ENCODE measurements at regions not wholly inside any gene's neighbourhood (a gene's known extent, or its start where the extent isn't known, plus 50 kb on each side); places are given as distances from the start of the nearest gene placed in this dataset.
"Not testable (repeated sequence)": the region's sequence is repeated elsewhere in the genome, so short reads cannot be mapped to it uniquely, and the experiment has no call there.

DNA sequence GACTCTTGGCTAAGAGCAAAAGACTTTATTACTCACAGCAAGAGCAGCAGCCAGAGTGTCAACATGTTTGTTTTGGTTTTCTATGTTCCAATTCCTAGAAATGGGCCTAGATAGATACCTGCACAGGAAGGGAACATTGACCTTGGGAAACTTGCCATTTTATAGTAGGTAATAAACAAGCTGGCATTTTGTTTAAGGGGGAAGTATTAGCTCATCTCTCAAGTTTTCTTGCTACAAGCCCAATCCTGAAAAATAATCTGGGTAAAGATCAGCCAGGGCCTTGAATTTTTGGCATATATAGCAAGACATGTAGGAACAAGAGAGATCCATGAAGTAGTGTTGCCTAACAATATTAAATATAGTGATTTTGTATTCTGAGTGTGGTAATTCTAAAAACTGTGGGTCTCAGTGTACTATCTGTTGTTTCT, 51.4 kb upstream of the RGL1 start:
- Histone ChIP-seq H3K27ac (ENCODE audit: low read length) (no peak overlapping the region), H4K20me1 (ENCODE audit: insufficient read depth, low read depth, low read length) (no peaks in the 10 kb centered on the region), H3K4me1 (ENCODE audit: low read length) (no peaks in the 10 kb centered on the region), H3K27me3 (ENCODE audit: low read length) (no peaks in the 10 kb centered on the region), H3K9me3 (ENCODE audit: low read length) (no peaks in the 10 kb centered on the region), H3K9ac (ENCODE audit: low read length) (no peak overlapping the region), H3K36me3 (ENCODE audit: insufficient read depth, low read length) (no peaks in the 10 kb centered on the region), H3K79me2 (ENCODE audit: low read length) (no peaks in the 10 kb centered on the region), H3K4me2 (ENCODE audit: low read depth, low read length, poor library complexity, severe bottlenecking) (no peak overlapping the region), H3K4me3 (ENCODE audit: low read length) (no peak overlapping the region), H2AFZ (ENCODE audit: low read length) (no peak overlapping the region), H3K9me2 (replicated peaks; ENCODE audit: insufficient read depth, low read length) (no peaks in the 10 kb centered on the region)
- no peak for DNase-seq

DNA sequence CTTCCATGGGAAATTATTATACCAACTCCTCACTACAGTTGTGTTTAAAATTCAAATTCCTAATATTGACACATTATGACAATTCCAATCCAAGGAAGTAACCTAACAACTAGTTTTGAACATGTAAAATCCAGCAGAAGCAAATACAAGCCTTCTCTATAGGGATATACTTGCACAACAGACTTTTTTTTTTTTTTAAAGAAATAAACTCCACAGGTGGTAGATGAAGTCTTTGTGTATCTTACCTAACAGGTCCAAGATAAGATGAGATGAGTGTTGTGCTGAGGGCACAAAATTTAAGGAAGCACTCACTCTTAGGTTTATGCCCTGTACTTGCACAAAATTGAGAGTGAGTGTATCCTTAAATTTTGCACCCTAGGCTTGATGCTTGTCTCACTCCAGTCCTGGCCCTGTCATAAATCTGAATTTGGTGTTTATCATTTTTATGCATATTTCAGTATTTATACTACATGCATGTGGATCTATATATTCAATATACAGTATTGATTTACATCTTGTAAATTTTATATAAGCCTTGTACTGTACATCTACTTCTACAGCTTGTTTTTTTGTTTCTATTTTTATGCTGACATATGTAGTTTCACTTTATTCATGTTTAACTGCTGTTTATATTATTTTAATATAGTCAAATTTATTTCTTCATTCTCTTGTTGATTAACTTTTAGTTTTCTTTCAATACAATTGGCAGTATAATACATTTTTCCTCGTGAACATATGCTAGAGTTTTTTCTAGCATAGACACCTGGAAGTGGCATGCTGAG, 60.6 kb upstream of the RGL1 start:
- Histone ChIP-seq H3K4me1 (ENCODE audit: low read length) (no peaks in the 10 kb centered on the region), H2AFZ (ENCODE audit: low read length) (no peak overlapping the region), H3K9me2 (replicated peaks; ENCODE audit: insufficient read depth, low read length) (no peaks in the 10 kb centered on the region), H3K36me3 (ENCODE audit: insufficient read depth, low read length) (no peaks in the 10 kb centered on the region), H3K79me2 (ENCODE audit: low read length) (no peaks in the 10 kb centered on the region), H3K9me3 (ENCODE audit: low read length) (no peaks in the 10 kb centered on the region), H3K4me3 (ENCODE audit: low read length) (no peak overlapping the region), H3K4me2 (ENCODE audit: low read depth, low read length, poor library complexity, severe bottlenecking) (no peak overlapping the region), H4K20me1 (ENCODE audit: insufficient read depth, low read depth, low read length) (no peaks in the 10 kb centered on the region), H3K27ac (ENCODE audit: low read length) (no peak overlapping the region), H3K9ac (ENCODE audit: low read length) (no peak overlapping the region), H3K27me3 (ENCODE audit: low read length) (no peaks in the 10 kb centered on the region)
- DNase-seq, result no peak

DNA sequence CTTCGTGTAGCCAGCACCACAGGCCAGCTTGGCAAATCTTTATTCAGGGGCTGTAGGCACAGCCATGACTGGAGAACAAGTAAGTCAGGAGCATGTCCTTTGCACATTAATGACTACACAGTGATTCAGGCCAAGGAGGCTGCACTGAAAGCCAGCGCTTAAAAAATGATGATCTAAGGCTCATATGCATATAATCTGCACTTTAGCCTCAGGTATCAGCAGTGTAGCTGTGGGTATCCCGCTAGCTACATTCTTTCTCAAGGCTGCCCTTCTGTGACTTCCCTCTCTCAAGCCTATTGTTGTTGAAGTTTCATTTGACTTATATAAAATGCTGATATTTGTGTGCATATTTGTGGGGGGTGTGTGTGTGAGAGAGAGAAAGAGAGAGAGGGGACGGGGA, 62.6 kb upstream of the RGL1 start:
- H3K9ac ChIP-seq (ENCODE audit: low read length), result no peak overlapping the region
- H4K20me1 ChIP-seq (ENCODE audit: insufficient read depth, low read depth, low read length), result no peaks in the 10 kb centered on the region
- H3K9me2 ChIP-seq (replicated peaks; ENCODE audit: insufficient read depth, low read length), result no peaks in the 10 kb centered on the region
- H3K4me1 ChIP-seq (ENCODE audit: low read length), result no peaks in the 10 kb centered on the region
- no peak overlapping the region for H3K27ac ChIP-seq (ENCODE audit: low read length)
- H3K79me2 ChIP-seq (ENCODE audit: low read length), result no peaks in the 10 kb centered on the region
- no peak overlapping the region for H2AFZ ChIP-seq (ENCODE audit: low read length)
- H3K4me3 ChIP-seq (ENCODE audit: low read length), result no peak overlapping the region
- H3K4me2 ChIP-seq (ENCODE audit: low read depth, low read length, poor library complexity, severe bottlenecking), result no peak overlapping the region
- no peaks in the 10 kb centered on the region for H3K27me3 ChIP-seq (ENCODE audit: low read length)
- H3K9me3 ChIP-seq (ENCODE audit: low read length), result no peaks in the 10 kb centered on the region
- no peaks in the 10 kb centered on the region for H3K36me3 ChIP-seq (ENCODE audit: insufficient read depth, low read length)
- peak; percentile 19 for DNase-seq

GRCh38 chr1:183739741-183740271, 65.1 kb upstream of the RGL1 start:
- no peak for DNase-seq
- H3K4me1 ChIP-seq (ENCODE audit: low read length), result no peaks in the 10 kb centered on the region
- H3K4me3 ChIP-seq (ENCODE audit: low read length), result no peak overlapping the region
- H3K9me2 ChIP-seq (replicated peaks; ENCODE audit: insufficient read depth, low read length), result no peaks in the 10 kb centered on the region
- no peak overlapping the region for H3K4me2 ChIP-seq (ENCODE audit: low read depth, low read length, poor library complexity, severe bottlenecking)
- no peak overlapping the region for H3K9ac ChIP-seq (ENCODE audit: low read length)
- H3K36me3 ChIP-seq (ENCODE audit: insufficient read depth, low read length), result no peaks in the 10 kb centered on the region
- H3K27ac ChIP-seq (ENCODE audit: low read length), result no peak overlapping the region
- H2AFZ ChIP-seq (ENCODE audit: low read length), result no peak overlapping the region
- no peaks in the 10 kb centered on the region for H3K9me3 ChIP-seq (ENCODE audit: low read length)
- H3K27me3 ChIP-seq (ENCODE audit: low read length), result no peaks in the 10 kb centered on the region
- no peaks in the 10 kb centered on the region for H4K20me1 ChIP-seq (ENCODE audit: insufficient read depth, low read depth, low read length)
- no peaks in the 10 kb centered on the region for H3K79me2 ChIP-seq (ENCODE audit: low read length)

- DNase-seq, result no peak
- Histone ChIP-seq H2AFZ (ENCODE audit: low read length) (no peak overlapping the region), H3K9ac (ENCODE audit: low read length) (no peak overlapping the region)
These were observed 65.8 kb upstream of the RGL1 start for GRCh38 chr1:183739082-183739481.

DNA sequence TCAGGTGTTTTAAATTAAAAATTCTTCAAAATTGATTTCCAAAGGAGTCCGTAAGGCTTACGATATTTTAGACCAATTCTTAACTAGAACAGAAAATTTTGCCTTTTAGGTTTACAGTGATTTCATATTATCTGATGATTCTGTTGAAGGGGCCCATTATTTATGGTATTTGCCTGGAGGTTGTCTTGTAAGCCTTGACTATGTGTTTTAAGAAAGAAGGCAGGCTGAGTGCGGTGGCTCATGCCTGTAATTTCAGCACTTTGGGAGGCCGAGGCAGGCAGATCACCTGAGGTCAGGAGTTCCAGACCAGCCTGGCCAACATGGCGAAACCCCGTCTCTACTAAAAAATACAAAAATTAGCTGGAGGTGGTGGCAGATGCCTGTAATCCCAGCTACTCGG, 67.0 kb upstream of the RGL1 start:
- not testable (repeated sequence) for H3K4me1 ChIP-seq (ENCODE audit: low read length); H3K27ac ChIP-seq (ENCODE audit: low read length); H3K4me3 ChIP-seq (ENCODE audit: low read length); H3K4me2 ChIP-seq (ENCODE audit: low read depth, low read length, poor library complexity, severe bottlenecking); H3K9me2 ChIP-seq (replicated peaks; ENCODE audit: insufficient read depth, low read length); H2AFZ ChIP-seq (ENCODE audit: low read length); H3K9me3 ChIP-seq (ENCODE audit: low read length); H3K27me3 ChIP-seq (ENCODE audit: low read length); DNase-seq; H3K79me2 ChIP-seq (ENCODE audit: low read length); H3K36me3 ChIP-seq (ENCODE audit: insufficient read depth, low read length); H4K20me1 ChIP-seq (ENCODE audit: insufficient read depth, low read depth, low read length); H3K9ac ChIP-seq (ENCODE audit: low read length)

More at GRCh38 chr1:183739082-183739481, 65.8 kb upstream of the RGL1 start:
- Histone ChIP-seq H3K4me1 (ENCODE audit: low read length) (no peaks in the 10 kb centered on the region), H3K9me2 (replicated peaks; ENCODE audit: insufficient read depth, low read length) (no peaks in the 10 kb centered on the region), H3K4me3 (ENCODE audit: low read length) (no peak overlapping the region), H4K20me1 (ENCODE audit: insufficient read depth, low read depth, low read length) (no peaks in the 10 kb centered on the region), H3K79me2 (ENCODE audit: low read length) (no peaks in the 10 kb centered on the region), H3K9me3 (ENCODE audit: low read length) (no peaks in the 10 kb centered on the region), H3K4me2 (ENCODE audit: low read depth, low read length, poor library complexity, severe bottlenecking) (no peak overlapping the region), H3K36me3 (ENCODE audit: insufficient read depth, low read length) (no peaks in the 10 kb centered on the region), H3K27ac (ENCODE audit: low read length) (no peak overlapping the region), H3K27me3 (ENCODE audit: low read length) (no peaks in the 10 kb centered on the region)

GRCh38 chr1:183736343-183736742, 68.6 kb upstream of the RGL1 start:
- H3K4me3 ChIP-seq (ENCODE audit: low read length), result no peak overlapping the region
- no peaks in the 10 kb centered on the region for H4K20me1 ChIP-seq (ENCODE audit: insufficient read depth, low read depth, low read length)
- no peaks in the 10 kb centered on the region for H3K9me2 ChIP-seq (replicated peaks; ENCODE audit: insufficient read depth, low read length)
- no peaks in the 10 kb centered on the region for H3K79me2 ChIP-seq (ENCODE audit: low read length)
- no peaks in the 10 kb centered on the region for H3K9me3 ChIP-seq (ENCODE audit: low read length)
- no peak overlapping the region for H3K27ac ChIP-seq (ENCODE audit: low read length)
- no peak overlapping the region for H2AFZ ChIP-seq (ENCODE audit: low read length)
- H3K4me1 ChIP-seq (ENCODE audit: low read length), result no peaks in the 10 kb centered on the region
- no peaks in the 10 kb centered on the region for H3K36me3 ChIP-seq (ENCODE audit: insufficient read depth, low read length)
- no peak overlapping the region for H3K9ac ChIP-seq (ENCODE audit: low read length)
- H3K4me2 ChIP-seq (ENCODE audit: low read depth, low read length, poor library complexity, severe bottlenecking), result no peak overlapping the region
- no peak for DNase-seq
- no peaks in the 10 kb centered on the region for H3K27me3 ChIP-seq (ENCODE audit: low read length)

GRCh38 chr1:183735069-183735860, 69.7 kb upstream of the RGL1 start:
- no peak overlapping the region for H3K4me2 ChIP-seq (ENCODE audit: low read depth, low read length, poor library complexity, severe bottlenecking)
- no peaks in the 10 kb centered on the region for H3K79me2 ChIP-seq (ENCODE audit: low read length)
- H3K27me3 ChIP-seq (ENCODE audit: low read length), result no peaks in the 10 kb centered on the region
- no peaks in the 10 kb centered on the region for H4K20me1 ChIP-seq (ENCODE audit: insufficient read depth, low read depth, low read length)
- H3K27ac ChIP-seq (ENCODE audit: low read length), result no peak overlapping the region
- no peak overlapping the region for H3K4me3 ChIP-seq (ENCODE audit: low read length)
- DNase-seq, result no peak
- no peaks in the 10 kb centered on the region for H3K36me3 ChIP-seq (ENCODE audit: insufficient read depth, low read length)
- H3K4me1 ChIP-seq (ENCODE audit: low read length), result no peaks in the 10 kb centered on the region
- H2AFZ ChIP-seq (ENCODE audit: low read length), result no peak overlapping the region
- H3K9ac ChIP-seq (ENCODE audit: low read length), result no peak overlapping the region
- H3K9me3 ChIP-seq (ENCODE audit: low read length), result no peaks in the 10 kb centered on the region
- H3K9me2 ChIP-seq (replicated peaks; ENCODE audit: insufficient read depth, low read length), result no peaks in the 10 kb centered on the region
